WTC11 (cell line): ENCODE measurements at regions not wholly inside any gene's neighbourhood (a gene's known extent, or its start where the extent isn't known, plus 50 kb on each side); places are given as distances from the start of the nearest gene placed in this dataset.

Source experiments
- ATAC-seq: fragments of 200-7000 bp; cut with Tn5 transposase; 2 replicates; pipeline ENCODE4 v1.10.0; 2021; ENCODE audit warnings: mild to moderate bottlenecking, moderate library complexity
- CTCF ChIA-PET: fragments of 300-600 bp; sonication (Branson Sonifier 250); formaldehyde crosslinking; loops from one replicate; lab custom pipeline; 2021; ENCODE audit warnings: antibody characterized with exemption; lab: Charles Lee
- POLR2A ChIA-PET: fragments of 350-600 bp; sonication (Branson Sonifier 250); formaldehyde crosslinking; loops from one replicate; lab custom pipeline; 2021; ENCODE audit warnings: antibody characterized with exemption; lab: Charles Lee
- DNase-seq: peaks from one replicate; pipeline ENCODE4 v3.0.0; 2021; ENCODE audit warnings: low spot score
- H3K27ac Mint-ChIP-seq: 2 replicates; pipeline ENCODE4 v1.8.0; 2021; ENCODE audit warnings: mixed read lengths
- H3K27me3 Mint-ChIP-seq: 2 replicates; pipeline ENCODE4 v1.8.0; 2021; ENCODE audit warnings: low read depth, mild to moderate bottlenecking, moderate library complexity, mixed read lengths
- H3K36me3 Mint-ChIP-seq: 2 replicates; pipeline ENCODE4 v1.8.0; 2021; ENCODE audit warnings: mixed read lengths
- H3K4me1 Mint-ChIP-seq: 2 replicates; pipeline ENCODE4 v1.8.0; 2022; ENCODE audit warnings: mixed read lengths
- H3K4me3 Mint-ChIP-seq: 2 replicates; pipeline ENCODE4 v1.8.0; 2021; ENCODE audit warnings: mild to moderate bottlenecking, moderate library complexity, mixed read lengths
- H3K9me3 Mint-ChIP-seq: 2 replicates; pipeline ENCODE4 v1.8.0; 2021; ENCODE audit warnings: mixed read lengths
- ATF6 ChIP-seq: sonication (generic); formaldehyde crosslinking; IDR thresholded peaks from 2 replicates; pipeline ENCODE4 v1.8.1; 2023; ENCODE audit warnings: mild to moderate bottlenecking, missing genetic modification reagents
- CBFB ChIP-seq: sonication (generic); formaldehyde crosslinking; IDR thresholded peaks from 2 replicates; pipeline ENCODE4 v1.8.1; 2022; ENCODE audit warnings: mild to moderate bottlenecking, low read depth, missing genetic modification reagents
- CREB1 ChIP-seq: sonication (generic); formaldehyde crosslinking; IDR thresholded peaks from 2 replicates; pipeline ENCODE4 v1.8.0; 2023; ENCODE audit warnings: mild to moderate bottlenecking, missing genetic modification reagents
- CREM ChIP-seq: sonication (generic); formaldehyde crosslinking; IDR thresholded peaks from 2 replicates; pipeline ENCODE4 v1.8.1; 2022; ENCODE audit warnings: mild to moderate bottlenecking, missing genetic modification reagents, moderate library complexity
- E2F4 ChIP-seq: sonication (generic); formaldehyde crosslinking; IDR thresholded peaks from 2 replicates; pipeline ENCODE4 v1.8.1; 2022; ENCODE audit warnings: low read depth, mild to moderate bottlenecking, moderate library complexity, missing genetic modification reagents, borderline replicate concordance
- FOXJ3 ChIP-seq: sonication (generic); formaldehyde crosslinking; IDR thresholded peaks from 2 replicates; pipeline ENCODE4 v1.9.0; 2021; ENCODE audit warnings: missing genetic modification reagents, mild to moderate bottlenecking, borderline replicate concordance
- KAT7 ChIP-seq: sonication (generic); formaldehyde crosslinking; IDR thresholded peaks from 2 replicates; pipeline ENCODE4 v1.8.1; 2023; ENCODE audit warnings: missing genetic modification reagents, mild to moderate bottlenecking, borderline replicate concordance
- MLX ChIP-seq: sonication (generic); formaldehyde crosslinking; IDR thresholded peaks from 2 replicates; pipeline ENCODE4 v1.8.1; 2023; ENCODE audit warnings: mild to moderate bottlenecking, missing genetic modification reagents, moderate library complexity
- RELA ChIP-seq: sonication (generic); formaldehyde crosslinking; IDR thresholded peaks from 2 replicates; pipeline ENCODE4 v1.8.1; 2022; ENCODE audit warnings: missing genetic modification reagents, mild to moderate bottlenecking, borderline replicate concordance
- TCF7 ChIP-seq: sonication (generic); formaldehyde crosslinking; IDR thresholded peaks from 2 replicates; pipeline ENCODE4 v1.8.0; 2022; ENCODE audit warnings: mild to moderate bottlenecking, low read depth, missing genetic modification reagents, moderate library complexity
- USF2 ChIP-seq: sonication (generic); formaldehyde crosslinking; IDR thresholded peaks from 2 replicates; pipeline ENCODE4 v1.8.1; 2023; ENCODE audit warnings: mild to moderate bottlenecking, missing genetic modification reagents, moderate library complexity
- ZBTB43 ChIP-seq: sonication (generic); formaldehyde crosslinking; IDR thresholded peaks from 2 replicates; pipeline ENCODE4 v1.8.1; 2023; ENCODE audit warnings: mild to moderate bottlenecking, missing genetic modification reagents
- ZNF121 ChIP-seq: sonication (generic); formaldehyde crosslinking; IDR thresholded peaks from 2 replicates; pipeline ENCODE4 v1.8.0; 2023; ENCODE audit warnings: missing genetic modification reagents
- ZNF263 ChIP-seq: sonication (generic); formaldehyde crosslinking; IDR thresholded peaks from 2 replicates; pipeline ENCODE4 v1.8.1; 2022; ENCODE audit warnings: low read depth, mild to moderate bottlenecking, moderate library complexity, missing genetic modification reagents
- TF ChIP-seq, protein P1 (sequence below): fragments of 250-450 bp; sonication (Bioruptor Pico); IDR thresholded peaks from 2 replicates; pipeline ENCODE4 v1.9.0; 2021; ENCODE audit warnings: mild to moderate bottlenecking
- TF ChIP-seq, protein P2 (sequence below): sonication (generic); formaldehyde crosslinking; IDR thresholded peaks from 2 replicates; pipeline ENCODE4 v1.8.1; 2022; ENCODE audit warnings: missing genetic modification reagents, borderline replicate concordance
- TF ChIP-seq, protein P3 (sequence below): sonication (generic); formaldehyde crosslinking; IDR thresholded peaks from 2 replicates; pipeline ENCODE4 v1.8.1; 2022; ENCODE audit warnings: low read depth, missing genetic modification reagents, borderline replicate concordance
- TF ChIP-seq, protein P4 (sequence below): sonication (generic); formaldehyde crosslinking; IDR thresholded peaks from 2 replicates; pipeline ENCODE4 v1.8.0; 2022; ENCODE audit warnings: mild to moderate bottlenecking, missing genetic modification reagents

- Mint-ChIP-seq H3K27me3 (no peaks in the 10 kb centered on the region), H3K36me3 (no peaks in the 10 kb centered on the region), H3K4me3 (no peak overlapping the region), H3K4me1 (peaks cover 22% of the 10 kb centered on the region), H3K9me3 (peaks cover 5% of the 10 kb centered on the region; the same call in 1 of the 2 replicates), H3K27ac (no peak overlapping the region)
- no peak for ATAC-seq
- ChIA-PET CTCF (interaction anchor here (1.0 kb wide), 1 partner anchor 235 kb away, joined by 3 read pairs; no protein-coding TSS in a partner anchor), POLR2A (no interaction called here)
- TF ChIP-seq KAT7 (CRISPR knock-in tag) (no peak), E2F4 (no peak), FOXJ3 (CRISPR knock-in tag) (no peak), ZNF121 (CRISPR knock-in tag) (no peak), CREM (CRISPR knock-in tag) (no peak), MLX (no peak), CREB1 (CRISPR knock-in tag) (no peak), ZBTB43 (CRISPR knock-in tag) (no peak), ZNF263 (CRISPR knock-in tag) (no peak), RELA (CRISPR knock-in tag) (no peak), TCF7 (CRISPR knock-in tag) (no peak), ATF6 (CRISPR knock-in tag) (no peak), USF2 (CRISPR knock-in tag) (no peak), CBFB (CRISPR knock-in tag) (no peak)
- TF ChIP-seq, protein P1, sequence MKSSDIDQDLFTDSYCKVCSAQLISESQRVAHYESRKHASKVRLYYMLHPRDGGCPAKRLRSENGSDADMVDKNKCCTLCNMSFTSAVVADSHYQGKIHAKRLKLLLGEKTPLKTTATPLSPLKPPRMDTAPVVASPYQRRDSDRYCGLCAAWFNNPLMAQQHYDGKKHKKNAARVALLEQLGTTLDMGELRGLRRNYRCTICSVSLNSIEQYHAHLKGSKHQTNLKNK: no peak
- TF ChIP-seq, protein P2, sequence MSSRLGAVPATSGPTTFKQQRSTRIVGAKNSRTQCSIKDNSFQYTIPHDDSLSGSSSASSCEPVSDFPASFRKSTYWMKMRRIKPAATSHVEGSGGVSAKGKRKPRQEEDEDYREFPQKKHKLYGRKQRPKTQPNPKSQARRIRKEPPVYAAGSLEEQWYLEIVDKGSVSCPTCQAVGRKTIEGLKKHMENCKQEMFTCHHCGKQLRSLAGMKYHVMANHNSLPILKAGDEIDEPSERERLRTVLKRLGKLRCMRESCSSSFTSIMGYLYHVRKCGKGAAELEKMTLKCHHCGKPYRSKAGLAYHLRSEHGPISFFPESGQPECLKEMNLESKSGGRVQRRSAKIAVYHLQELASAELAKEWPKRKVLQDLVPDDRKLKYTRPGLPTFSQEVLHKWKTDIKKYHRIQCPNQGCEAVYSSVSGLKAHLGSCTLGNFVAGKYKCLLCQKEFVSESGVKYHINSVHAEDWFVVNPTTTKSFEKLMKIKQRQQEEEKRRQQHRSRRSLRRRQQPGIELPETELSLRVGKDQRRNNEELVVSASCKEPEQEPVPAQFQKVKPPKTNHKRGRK (CRISPR knock-in tag): no peak
- TF ChIP-seq, protein P3, sequence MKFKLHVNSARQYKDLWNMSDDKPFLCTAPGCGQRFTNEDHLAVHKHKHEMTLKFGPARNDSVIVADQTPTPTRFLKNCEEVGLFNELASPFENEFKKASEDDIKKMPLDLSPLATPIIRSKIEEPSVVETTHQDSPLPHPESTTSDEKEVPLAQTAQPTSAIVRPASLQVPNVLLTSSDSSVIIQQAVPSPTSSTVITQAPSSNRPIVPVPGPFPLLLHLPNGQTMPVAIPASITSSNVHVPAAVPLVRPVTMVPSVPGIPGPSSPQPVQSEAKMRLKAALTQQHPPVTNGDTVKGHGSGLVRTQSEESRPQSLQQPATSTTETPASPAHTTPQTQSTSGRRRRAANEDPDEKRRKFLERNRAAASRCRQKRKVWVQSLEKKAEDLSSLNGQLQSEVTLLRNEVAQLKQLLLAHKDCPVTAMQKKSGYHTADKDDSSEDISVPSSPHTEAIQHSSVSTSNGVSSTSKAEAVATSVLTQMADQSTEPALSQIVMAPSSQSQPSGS (CRISPR knock-in tag): no peak
- TF ChIP-seq, protein P4, sequence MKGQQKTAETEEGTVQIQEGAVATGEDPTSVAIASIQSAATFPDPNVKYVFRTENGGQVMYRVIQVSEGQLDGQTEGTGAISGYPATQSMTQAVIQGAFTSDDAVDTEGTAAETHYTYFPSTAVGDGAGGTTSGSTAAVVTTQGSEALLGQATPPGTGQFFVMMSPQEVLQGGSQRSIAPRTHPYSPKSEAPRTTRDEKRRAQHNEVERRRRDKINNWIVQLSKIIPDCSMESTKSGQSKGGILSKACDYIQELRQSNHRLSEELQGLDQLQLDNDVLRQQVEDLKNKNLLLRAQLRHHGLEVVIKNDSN (CRISPR knock-in tag): no peak
- DNase-seq: no peak
Observed at GRCh38 chr22:48257685-48258055, 1495.2 kb downstream of the TBC1D22A start.
